Trophoblast cell (in vitro differentiated cells and primary cell): ENCODE measurements at regions not wholly inside any gene's neighbourhood (a gene's known extent, or its start where the extent isn't known, plus 50 kb on each side); places are given as distances from the start of the nearest gene placed in this dataset.

Experiments used
- DNase-seq, 2 donors: peaks; one replicate each; pipeline ENCODE4 v3.0.0-alpha.2; 2016
- H2AFZ ChIP-seq: 2 replicates; pipeline ENCODE4 v1.6.1; 2013; ENCODE audit warnings: low read length, moderate library complexity, mild to moderate bottlenecking; ENCODE audit not compliant: insufficient read depth, poor library complexity
- H2AK5ac ChIP-seq: 2 replicates; pipeline ENCODE4 v1.6.1; 2013; ENCODE audit warnings: mild to moderate bottlenecking, low read length
- H2BK120ac ChIP-seq: 2 replicates; pipeline ENCODE4 v1.6.1; 2013; ENCODE audit warnings: low read length, mild to moderate bottlenecking, moderate library complexity; ENCODE audit not compliant: insufficient read depth, poor library complexity
- H2BK12ac ChIP-seq: 2 replicates; pipeline ENCODE4 v1.6.1; 2013; ENCODE audit warnings: mild to moderate bottlenecking, low read length, moderate library complexity
- H2BK5ac ChIP-seq: 2 replicates; pipeline ENCODE4 v1.6.1; 2013; ENCODE audit warnings: low read length, low read depth, moderate library complexity, mild to moderate bottlenecking; ENCODE audit not compliant: poor library complexity
- H3K14ac ChIP-seq: 2 replicates; pipeline ENCODE4 v1.6.1; 2013; ENCODE audit warnings: mild to moderate bottlenecking, low read length
- H3K18ac ChIP-seq: 2 replicates; pipeline ENCODE4 v1.6.1; 2013; ENCODE audit warnings: mild to moderate bottlenecking, low read length
- H3K23ac ChIP-seq: 2 replicates; pipeline ENCODE4 v1.6.1; 2013; ENCODE audit warnings: low read length
- H3K27ac ChIP-seq: 2 replicates; pipeline ENCODE4 v1.5.1; 2013; ENCODE audit warnings: low read depth, mild to moderate bottlenecking, inconsistent platforms, low read length, moderate library complexity
- H3K27me3 ChIP-seq: 2 replicates; pipeline ENCODE4 v1.6.1; 2013; ENCODE audit warnings: inconsistent platforms, mild to moderate bottlenecking, low read length, moderate library complexity; ENCODE audit not compliant: insufficient read depth
- H3K36me3 ChIP-seq, 2 experiments: 1 replicate in 1 of 2; 2 replicates in 1 of 2; pipeline ENCODE4 v1.6.1; 2013; ENCODE audit warnings: low read length in 2 of 2, mild to moderate bottlenecking in 2 of 2, moderate library complexity in 1 of 2; ENCODE audit not compliant: insufficient read depth in 2 of 2, control insufficient read depth in 1 of 2
- H3K4ac ChIP-seq: 2 replicates; pipeline ENCODE4 v1.6.1; 2013; ENCODE audit warnings: low read depth, mild to moderate bottlenecking, low read length, moderate library complexity
- H3K4me1 ChIP-seq, 2 experiments: 1 replicate in 1 of 2; 2 replicates in 1 of 2; pipeline ENCODE4 v1.6.1; 2013; ENCODE audit warnings: low read length in 2 of 2, mild to moderate bottlenecking in 2 of 2, moderate library complexity in 1 of 2; ENCODE audit not compliant: insufficient read depth in 2 of 2, control insufficient read depth in 1 of 2
- H3K4me2 ChIP-seq: 2 replicates; pipeline ENCODE4 v1.6.1; 2013; ENCODE audit warnings: inconsistent platforms, mild to moderate bottlenecking, low read length, moderate library complexity
- H3K4me3 ChIP-seq: 2 replicates; pipeline ENCODE4 v1.5.1; 2013; ENCODE audit warnings: mild to moderate bottlenecking, low read depth, low read length, inconsistent platforms
- H3K79me1 ChIP-seq: one replicate; pipeline ENCODE4 v1.6.1; 2013; ENCODE audit warnings: low read length
- H3K79me2 ChIP-seq: 2 replicates; pipeline ENCODE4 v1.6.1; 2013; ENCODE audit warnings: low read length, mild to moderate bottlenecking; ENCODE audit not compliant: control insufficient read depth, insufficient read depth, poor library complexity
- H3K9ac ChIP-seq: 2 replicates; pipeline ENCODE4 v1.6.1; 2013; ENCODE audit warnings: mild to moderate bottlenecking, low read length
- H3K9me3 ChIP-seq: 2 replicates; pipeline ENCODE4 v1.6.1; 2013; ENCODE audit warnings: low read depth, mild to moderate bottlenecking, control low read depth, inconsistent platforms, low read length; ENCODE audit not compliant: insufficient read depth
- H4K12ac ChIP-seq: 2 replicates; pipeline ENCODE4 v1.6.1; 2013; ENCODE audit warnings: low read depth, mild to moderate bottlenecking, low read length, moderate library complexity
- H4K8ac ChIP-seq: 2 replicates; pipeline ENCODE4 v1.6.1; 2013; ENCODE audit warnings: low read depth, mild to moderate bottlenecking, low read length, moderate library complexity
- H4K91ac ChIP-seq: one replicate; pipeline ENCODE4 v1.6.1; 2013; ENCODE audit warnings: low read depth, mild to moderate bottlenecking, low read length, moderate library complexity
- WGBS: extraction: QIAGEN DNeasy Blood & Tissue Kit; methylation state at CpG from one replicate; pipeline ENCODE4 v1.1.7; 2013; ENCODE audit warnings: missing lambda C conversion rate; ENCODE audit not compliant: insufficient read length, insufficient coverage; ENCODE audit errors: extremely low coverage; 5-methylcytosine and 5-hydroxymethylcytosine counted together

DNA sequence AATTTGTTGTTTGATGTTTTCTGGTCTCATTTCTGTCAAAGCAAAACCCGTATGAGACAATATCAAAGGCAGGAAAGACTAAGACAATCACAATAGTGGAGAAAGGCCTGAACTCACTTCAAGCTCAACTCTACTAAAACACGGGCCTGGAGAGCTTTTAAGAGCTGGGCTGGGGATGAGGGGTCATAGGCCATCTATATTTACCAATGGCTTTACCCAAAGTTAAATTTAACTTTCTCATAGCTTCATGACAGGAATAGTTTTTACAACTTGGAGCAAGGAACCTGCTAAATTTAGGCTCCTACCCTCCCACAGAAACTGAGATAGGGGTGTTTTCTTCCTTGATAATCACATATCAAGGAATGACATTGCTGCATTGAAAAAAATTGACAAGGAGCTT, 223.4 kb upstream of the CHORDC1 start:
- Histone ChIP-seq H3K4me2 (no peak overlapping the region), H3K4ac (no peak overlapping the region), H3K9ac (no peak overlapping the region), H3K79me1 (no peaks in the 10 kb centered on the region), H3K27ac (no peak overlapping the region), H2BK120ac (peak overlapping the region; percentile 22), H2AFZ (no peak overlapping the region), H3K4me3 (no peak overlapping the region), H4K8ac (no peak overlapping the region), H2BK12ac (no peak overlapping the region), H3K9me3 (no peaks in the 10 kb centered on the region), H2BK5ac (peak overlapping the region; percentile 49), H3K14ac (no peak overlapping the region), H3K79me2 (no peaks in the 10 kb centered on the region), H4K12ac (no peak overlapping the region), H3K23ac (no peak overlapping the region), H3K27me3 (no peaks in the 10 kb centered on the region), H3K18ac (no peak overlapping the region), H3K36me3 (no peaks in the 10 kb centered on the region), H4K91ac (no peak overlapping the region), H2AK5ac (no peak overlapping the region), H3K4me1 (no peaks in the 10 kb centered on the region)
- no CpG with 5 or more reads among the region's 2 CpGs for WGBS
- no peak for DNase-seq

GRCh38 chr11:90438069-90438468, 215.2 kb upstream of the CHORDC1 start:
- H3K18ac ChIP-seq, result no peak overlapping the region
- H3K4me2 ChIP-seq, result no peak overlapping the region
- no peak overlapping the region for H2AK5ac ChIP-seq
- no peak overlapping the region for H2BK5ac ChIP-seq
- H4K8ac ChIP-seq, result no peak overlapping the region
- no CpG with 5 or more reads among the region's 4 CpGs for WGBS
- H3K4me3 ChIP-seq, result no peak overlapping the region
- no peak overlapping the region for H2BK12ac ChIP-seq
- no peak overlapping the region for H2BK120ac ChIP-seq
- H3K23ac ChIP-seq, result no peak overlapping the region
- no peak overlapping the region for H4K12ac ChIP-seq
- H3K79me2 ChIP-seq, result no peaks in the 10 kb centered on the region
- no peaks in the 10 kb centered on the region for H3K4me1 ChIP-seq
- no peak overlapping the region for H3K4ac ChIP-seq
- no peak overlapping the region for H4K91ac ChIP-seq
- H3K9ac ChIP-seq, result no peak overlapping the region
- no peak for DNase-seq
- H3K27ac ChIP-seq, result no peak overlapping the region
- no peak overlapping the region for H3K14ac ChIP-seq
- no peaks in the 10 kb centered on the region for H3K36me3 ChIP-seq
- no peaks in the 10 kb centered on the region for H3K9me3 ChIP-seq
- no peaks in the 10 kb centered on the region for H3K79me1 ChIP-seq
- H3K27me3 ChIP-seq, result no peaks in the 10 kb centered on the region
- H2AFZ ChIP-seq, result no peak overlapping the region

GRCh38 chr11:90434858-90435257, 212.0 kb upstream of the CHORDC1 start:
- no peaks in the 10 kb centered on the region for H3K9me3 ChIP-seq
- no peak overlapping the region for H3K9ac ChIP-seq
- no peak overlapping the region for H3K23ac ChIP-seq
- peak; percentile 57 to 77 for DNase-seq
- H3K79me1 ChIP-seq, result no peaks in the 10 kb centered on the region
- no peaks in the 10 kb centered on the region for H3K4me1 ChIP-seq
- no peak overlapping the region for H2BK5ac ChIP-seq
- H4K8ac ChIP-seq, result no peak overlapping the region
- no peak overlapping the region for H3K4me3 ChIP-seq
- H4K91ac ChIP-seq, result no peak overlapping the region
- H3K18ac ChIP-seq, result no peak overlapping the region
- H2BK12ac ChIP-seq, result no peak overlapping the region
- no peak overlapping the region for H3K4me2 ChIP-seq
- H3K27ac ChIP-seq, result no peak overlapping the region
- H3K36me3 ChIP-seq, result no peaks in the 10 kb centered on the region
- no peak overlapping the region for H3K14ac ChIP-seq
- H2AFZ ChIP-seq, result no peak overlapping the region
- no peak overlapping the region for H2BK120ac ChIP-seq
- H3K27me3 ChIP-seq, result no peaks in the 10 kb centered on the region
- no peak overlapping the region for H4K12ac ChIP-seq
- no peak overlapping the region for H3K4ac ChIP-seq
- no peaks in the 10 kb centered on the region for H3K79me2 ChIP-seq
- no peak overlapping the region for H2AK5ac ChIP-seq

GRCh38 chr11:90428836-90429235, 206.0 kb upstream of the CHORDC1 start:
- no peak overlapping the region for H2AFZ ChIP-seq
- H2BK5ac ChIP-seq, result no peak overlapping the region
- H4K91ac ChIP-seq, result no peak overlapping the region
- H3K79me1 ChIP-seq, result no peaks in the 10 kb centered on the region
- no peak overlapping the region for H3K4me3 ChIP-seq
- H4K12ac ChIP-seq, result no peak overlapping the region
- no peaks in the 10 kb centered on the region for H3K4me1 ChIP-seq
- H3K79me2 ChIP-seq, result no peaks in the 10 kb centered on the region
- H3K9me3 ChIP-seq, result no peaks in the 10 kb centered on the region
- no peak overlapping the region for H2AK5ac ChIP-seq
- H2BK120ac ChIP-seq, result no peak overlapping the region
- H2BK12ac ChIP-seq, result no peak overlapping the region
- no peak overlapping the region for H3K18ac ChIP-seq
- no peak overlapping the region for H4K8ac ChIP-seq
- no peak overlapping the region for H3K23ac ChIP-seq
- H3K27me3 ChIP-seq, result no peaks in the 10 kb centered on the region
- DNase-seq, result no peak
- H3K27ac ChIP-seq, result no peak overlapping the region
- no peak overlapping the region for H3K9ac ChIP-seq
- no peaks in the 10 kb centered on the region for H3K36me3 ChIP-seq
- H3K14ac ChIP-seq, result no peak overlapping the region
- H3K4ac ChIP-seq, result no peak overlapping the region
- H3K4me2 ChIP-seq, result no peak overlapping the region

GRCh38 chr11:90426442-90426841, 203.6 kb upstream of the CHORDC1 start:
- Histone ChIP-seq H2BK5ac (no peak overlapping the region), H3K27me3 (no peaks in the 10 kb centered on the region), H3K4me3 (no peak overlapping the region), H3K9ac (no peak overlapping the region), H3K4me1 (no peaks in the 10 kb centered on the region), H3K27ac (no peak overlapping the region), H3K79me1 (no peaks in the 10 kb centered on the region), H3K4me2 (no peak overlapping the region), H2BK12ac (no peak overlapping the region), H3K9me3 (no peaks in the 10 kb centered on the region), H3K79me2 (no peaks in the 10 kb centered on the region), H2AK5ac (no peak overlapping the region), H3K4ac (no peak overlapping the region), H3K36me3 (no peaks in the 10 kb centered on the region), H3K18ac (no peak overlapping the region), H3K23ac (no peak overlapping the region), H2AFZ (no peak overlapping the region), H4K12ac (no peak overlapping the region), H2BK120ac (no peak overlapping the region), H4K91ac (no peak overlapping the region), H3K14ac (no peak overlapping the region), H4K8ac (no peak overlapping the region)
- no peak for DNase-seq
- no CpG with 5 or more reads among the region's 5 CpGs for WGBS
